CD14-positive monocyte (primary cell): ENCODE measurements at regions not wholly inside any gene's neighbourhood (a gene's known extent, or its start where the extent isn't known, plus 50 kb on each side); places are given as distances from the start of the nearest gene placed in this dataset.

Experiments used
- DNase-seq, 3 donors: peaks; one replicate each; pipeline ENCODE4 v3.0.0-alpha.2; 2011 to 2022
- H2AFZ ChIP-seq: 2 replicates; pipeline ENCODE4 v1.6.0; 2012; ENCODE audit warnings: mild to moderate bottlenecking, low read depth, low read length, inconsistent platforms; ENCODE audit not compliant: insufficient read depth, poor library complexity, severe bottlenecking
- H3K27ac ChIP-seq, 2 donors: 1 replicate in 1 of 2; 2 replicates in 1 of 2; pipeline ENCODE4 v1.5.1; 2012 to 2013; ENCODE audit warnings: low read length in 2 of 2, control low read depth in 1 of 2, inconsistent platforms in 1 of 2, low read depth in 1 of 2, mild to moderate bottlenecking in 1 of 2
- H3K27me3 ChIP-seq, 2 donors: one replicate each; pipeline versions ENCODE4 v1.6.0 to v1.6.1; 2011 to 2013; ENCODE audit warnings: low read length in 2 of 2; ENCODE audit not compliant: control insufficient read depth in 2 of 2, insufficient read depth in 2 of 2
- H3K36me3 ChIP-seq, 2 donors: replicated peaks in 1 of 2; 1 replicate in 1 of 2; 2 replicates in 1 of 2; pipeline versions ENCODE4 v1.5.1 to v1.6.1; 2012 to 2013; ENCODE audit warnings: low read length in 2 of 2, control low read depth in 1 of 2, inconsistent platforms in 1 of 2, mild to moderate bottlenecking in 1 of 2; ENCODE audit not compliant: insufficient read depth in 2 of 2, control insufficient read depth in 1 of 2
- H3K4me1 ChIP-seq, 2 donors: 1 replicate in 1 of 2; 2 replicates in 1 of 2; pipeline versions ENCODE4 v1.5.1 to v1.6.1; 2012 to 2013; ENCODE audit warnings: low read length in 2 of 2, control low read depth in 1 of 2, inconsistent platforms in 1 of 2, mild to moderate bottlenecking in 1 of 2, moderate library complexity in 1 of 2; ENCODE audit not compliant: insufficient read depth in 2 of 2, control insufficient read depth in 1 of 2
- H3K4me2 ChIP-seq: replicated peaks from 2 replicates; pipeline ENCODE3; 2012; ENCODE audit warnings: low read length, moderate library complexity, mild to moderate bottlenecking; ENCODE audit not compliant: poor library complexity, severe bottlenecking; ENCODE audit errors: extremely low read depth
- H3K4me3 ChIP-seq, 3 experiments: fragments of 200-600 bp in 1 of 3; sonication (generic) in 1 of 3; replicated peaks in 1 of 3; 1 replicate in 2 of 3; 2 replicates in 1 of 3; pipeline ENCODE4 v1.5.1; 2011 to 2013; ENCODE audit warnings: low read length in 3 of 3, mild to moderate bottlenecking in 3 of 3, control low read depth in 2 of 3, low read depth in 2 of 3, inconsistent platforms in 1 of 3, moderate library complexity in 1 of 3
- H3K79me2 ChIP-seq: 2 replicates; pipeline ENCODE4 v1.6.0; 2012; ENCODE audit warnings: mild to moderate bottlenecking, control low read depth, inconsistent platforms, low read length, moderate library complexity; ENCODE audit not compliant: insufficient read depth
- H3K9ac ChIP-seq: 2 replicates; pipeline ENCODE4 v1.6.0; 2017; ENCODE audit warnings: low read length, mild to moderate bottlenecking; ENCODE audit not compliant: insufficient read depth, poor library complexity, severe bottlenecking
- H3K9me3 ChIP-seq, 2 donors: replicated peaks in 1 of 2; 1 replicate in 1 of 2; 2 replicates in 1 of 2; pipeline versions ENCODE4 v1.5.1 to v1.6.1; 2012 to 2013; ENCODE audit warnings: low read length in 2 of 2, control low read depth in 1 of 2; ENCODE audit not compliant: control insufficient read depth in 1 of 2, insufficient read depth in 1 of 2
- H4K20me1 ChIP-seq: 2 replicates; pipeline ENCODE4 v1.6.0; 2012; ENCODE audit warnings: mild to moderate bottlenecking, low read length, control low read depth, moderate library complexity; ENCODE audit not compliant: insufficient read depth
- H3K27ac Mint-ChIP-seq, 7 donors: one replicate each; pipeline ENCODE4 v1.8.0; 2020; ENCODE audit warnings: mild to moderate bottlenecking in 7 of 7, mixed read lengths in 7 of 7, moderate library complexity in 6 of 7, inconsistent platforms in 2 of 7
- H3K27me3 Mint-ChIP-seq, 3 donors: one replicate each; pipeline ENCODE4 v1.8.0; 2021 to 2022; ENCODE audit warnings: low read depth in 3 of 3, mild to moderate bottlenecking in 3 of 3, mixed read lengths in 3 of 3, moderate library complexity in 3 of 3, inconsistent platforms in 1 of 3
- H3K36me3 Mint-ChIP-seq, 2 donors: one replicate each; pipeline ENCODE4 v1.8.0; 2020; ENCODE audit warnings: mixed read lengths in 2 of 2, inconsistent platforms in 1 of 2, mild to moderate bottlenecking in 1 of 2
- H3K4me1 Mint-ChIP-seq: one replicate; pipeline ENCODE4 v1.8.0; 2020; ENCODE audit warnings: mild to moderate bottlenecking, mixed read lengths
- H3K4me3 Mint-ChIP-seq, 2 donors: one replicate each; pipeline ENCODE4 v1.8.0; 2020; ENCODE audit warnings: mild to moderate bottlenecking in 2 of 2, mixed read lengths in 2 of 2, moderate library complexity in 1 of 2
- H3K9me3 Mint-ChIP-seq, 7 donors: one replicate each; pipeline ENCODE4 v1.8.0; 2020 to 2022; ENCODE audit warnings: mixed read lengths in 7 of 7, mild to moderate bottlenecking in 6 of 7, moderate library complexity in 6 of 7, inconsistent platforms in 2 of 7
- CTCF ChIP-seq: fragments of 200-600 bp; IDR thresholded peaks from one replicate; pipeline ENCODE4 v1.8.0; 2022; ENCODE audit warnings: antibody characterized with exemption, mild to moderate bottlenecking
- WGBS: methylation state at CpG from one replicate; pipeline ENCODE4 v1.1.5; 2013; ENCODE audit warnings: missing lambda C conversion rate; ENCODE audit not compliant: insufficient coverage; 5-methylcytosine and 5-hydroxymethylcytosine counted together
- intact Hi-C, 2 donors: fragments of 100-400 bp; cut with micrococcal nuclease; formaldehyde crosslinking; loops; one replicate each; pipeline versions ENCODE4 v1.15.0 to v1.15.1; 2023

GRCh38 chr3:186456731-186457191, 87.4 kb downstream of the CRYGS start:
- H4K20me1 ChIP-seq, result no peaks in the 10 kb centered on the region
- H3K9ac ChIP-seq, result no peak overlapping the region
- Mint-ChIP-seq H3K4me1 (no peaks in the 10 kb centered on the region), H3K36me3 (no peaks in the 10 kb centered on the region), H3K4me3 (no peak overlapping the region), H3K27ac (no peak overlapping the region), H3K27me3 (peaks cover 2 to 6% (median 4%) of the 10 kb centered on the region in 3 donors), H3K9me3 (no peaks in the 10 kb centered on the region)
- no peak overlapping the region for H3K4me2 ChIP-seq
- H3K27me3 ChIP-seq, result no peaks in the 10 kb centered on the region
- no peak for DNase-seq
- no peaks in the 10 kb centered on the region for H3K9me3 ChIP-seq
- no peak overlapping the region for H3K4me3 ChIP-seq
- H3K27ac ChIP-seq, result no peak overlapping the region
- intact Hi-C loops, result no loop called here
- H3K79me2 ChIP-seq, result no peaks in the 10 kb centered on the region
- no peak for TF ChIP-seq CTCF
- no peaks in the 10 kb centered on the region for H3K36me3 ChIP-seq
- WGBS, result 97% methylated on average over 6 of the region's 10 CpGs
- H3K4me1 ChIP-seq, result no peaks in the 10 kb centered on the region
- no peak overlapping the region for H2AFZ ChIP-seq

DNA sequence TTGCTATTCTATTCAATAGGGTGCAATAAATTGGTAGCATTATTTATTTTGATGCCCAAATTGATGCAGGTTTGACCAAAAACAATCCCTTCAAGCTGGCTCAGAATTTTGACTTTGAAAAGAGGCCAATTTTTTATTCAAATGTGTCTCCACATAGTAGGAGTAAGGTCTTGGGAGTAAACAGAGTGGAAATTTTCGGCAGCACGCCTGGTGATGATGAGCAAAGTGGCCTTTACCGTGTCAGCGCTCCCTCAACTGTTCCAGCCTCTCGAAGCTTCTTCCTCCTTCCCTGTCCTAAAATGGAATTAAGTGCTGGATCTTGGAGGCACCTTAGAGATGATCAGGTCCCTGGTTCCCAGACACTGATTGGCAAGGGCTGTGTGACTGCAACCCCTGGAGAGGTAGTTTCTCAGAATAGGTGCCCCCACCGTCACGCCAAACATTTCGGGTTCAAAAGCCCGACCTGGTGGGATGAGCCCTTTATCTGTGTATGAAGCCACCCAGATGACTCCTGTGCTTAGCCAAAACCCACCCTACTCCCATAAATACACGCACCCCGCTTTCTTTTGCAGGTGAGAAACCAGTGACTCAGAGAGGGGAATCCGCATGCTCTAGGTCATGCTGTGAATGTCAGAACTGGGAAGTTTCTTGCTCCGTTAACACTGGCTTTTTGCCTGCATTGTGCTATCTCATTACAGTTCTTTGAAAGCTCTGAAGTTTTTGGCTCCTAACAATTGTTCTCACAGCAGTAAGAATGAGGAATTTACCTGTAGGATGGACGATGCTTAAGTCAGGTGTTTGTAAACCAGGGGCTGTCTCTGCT, 89.1 kb downstream of the CRYGS start:
- no peak for TF ChIP-seq CTCF
- no peaks in the 10 kb centered on the region for H3K36me3 Mint-ChIP-seq

More for the DNA sequence above, 89.1 kb downstream of the CRYGS start:
- H3K79me2 ChIP-seq, result no peaks in the 10 kb centered on the region
- intact Hi-C loops, result no loop called here
- no peak overlapping the region for H3K4me3 Mint-ChIP-seq
- H3K27ac ChIP-seq, result no peak overlapping the region
- H3K4me1 Mint-ChIP-seq, result no peaks in the 10 kb centered on the region
- H3K4me2 ChIP-seq, result no peak overlapping the region
- peaks cover 2 to 7% (median 2%) of the 10 kb centered on the region in 3 donors for H3K27me3 Mint-ChIP-seq
- H3K4me1 ChIP-seq, result no peaks in the 10 kb centered on the region
- H3K9me3 Mint-ChIP-seq, result no peaks in the 10 kb centered on the region
- no peaks in the 10 kb centered on the region for H3K9me3 ChIP-seq
- 100% methylated on average over 7 of the region's 14 CpGs for WGBS
- no peak overlapping the region for H2AFZ ChIP-seq
- no peaks in the 10 kb centered on the region for H4K20me1 ChIP-seq
- DNase-seq, result no peak
- no peak overlapping the region for H3K4me3 ChIP-seq
- H3K27me3 ChIP-seq, result no peaks in the 10 kb centered on the region
- H3K27ac Mint-ChIP-seq, result no peak overlapping the region
- no peaks in the 10 kb centered on the region for H3K36me3 ChIP-seq
- no peak overlapping the region for H3K9ac ChIP-seq
